ENCODE measurements at regions not wholly inside any gene's neighbourhood (a gene's known extent, or its start where the extent isn't known, plus 50 kb on each side); places are given as distances from the start of the nearest gene placed in this dataset.

DNA sequence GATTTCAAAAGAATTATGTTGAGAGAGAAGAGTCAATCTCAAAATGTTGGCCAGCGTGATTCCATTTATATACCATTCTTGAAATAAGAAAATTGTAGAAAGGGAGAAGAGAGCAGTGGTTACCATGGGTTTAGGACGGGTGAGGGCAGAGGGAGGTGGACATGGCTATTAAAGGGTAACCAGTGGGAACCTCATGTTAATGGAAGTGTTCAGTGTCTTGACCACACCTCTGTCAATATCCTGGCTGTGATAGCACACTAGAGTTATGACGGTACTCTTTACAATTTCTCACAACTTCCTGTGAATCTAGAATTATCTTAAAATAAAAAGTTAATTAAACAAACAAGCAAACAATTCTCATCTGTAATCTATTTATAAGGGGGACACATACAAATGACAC, 821.2 kb downstream of the VRK1 start:
- TF ChIP-seq CTCF (IDR thresholded peaks at IDR 0.05) (no peak), ZNF232 (CRISPR knock-in tag; IDR thresholded peaks at IDR 0.05) (no peak), NFE2L1 (CRISPR knock-in tag; IDR thresholded peaks at IDR 0.05) (no peak), CREB1 (CRISPR knock-in tag; IDR thresholded peaks at IDR 0.05) (no peak), ZNF138 (CRISPR knock-in tag; conservative IDR thresholded peaks at IDR 0.05) (no peak), ETV6 (CRISPR knock-in tag; IDR thresholded peaks at IDR 0.05) (no peak), CREM (CRISPR knock-in tag; IDR thresholded peaks at IDR 0.05) (no peak), ATF3 (CRISPR knock-in tag; conservative IDR thresholded peaks at IDR 0.05) (no peak), USF2 (CRISPR knock-in tag; IDR thresholded peaks at IDR 0.05) (no peak)
- TF ChIP-seq, protein P1, sequence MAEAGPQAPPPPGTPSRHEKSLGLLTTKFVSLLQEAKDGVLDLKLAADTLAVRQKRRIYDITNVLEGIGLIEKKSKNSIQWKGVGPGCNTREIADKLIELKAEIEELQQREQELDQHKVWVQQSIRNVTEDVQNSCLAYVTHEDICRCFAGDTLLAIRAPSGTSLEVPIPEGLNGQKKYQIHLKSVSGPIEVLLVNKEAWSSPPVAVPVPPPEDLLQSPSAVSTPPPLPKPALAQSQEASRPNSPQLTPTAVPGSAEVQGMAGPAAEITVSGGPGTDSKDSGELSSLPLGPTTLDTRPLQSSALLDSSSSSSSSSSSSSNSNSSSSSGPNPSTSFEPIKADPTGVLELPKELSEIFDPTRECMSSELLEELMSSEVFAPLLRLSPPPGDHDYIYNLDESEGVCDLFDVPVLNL (CRISPR knock-in tag; IDR thresholded peaks at IDR 0.05; ENCODE audit: borderline replicate concordance, low read depth): no peak

All from WTC11 (cell line).